Testis (tissue), 2 donors: ENCODE measurements at regions not wholly inside any gene's neighbourhood (a gene's known extent, or its start where the extent isn't known, plus 50 kb on each side); places are given as distances from the start of the nearest gene placed in this dataset.
"Not testable (repeated sequence)": the region's sequence is repeated elsewhere in the genome, so short reads cannot be mapped to it uniquely, and the experiment has no call there.

Experiments
- DNase-seq: peaks from one replicate; pipeline ENCODE4 v3.0.0-alpha.2; 2019
- H3K27ac ChIP-seq, 2 donors: fragments of 200-600 bp; sonication (generic); one replicate each; pipeline ENCODE4 v1.5.1; 2019
- H3K27me3 ChIP-seq: fragments of 200-600 bp; sonication (generic); one replicate; pipeline ENCODE4 v1.5.1; 2019
- H3K36me3 ChIP-seq: fragments of 200-600 bp; sonication (generic); one replicate; pipeline ENCODE4 v1.5.1; 2017; ENCODE audit warnings: low read depth; ENCODE audit errors: missing control alignments
- H3K4me1 ChIP-seq: fragments of 200-600 bp; sonication (generic); one replicate; pipeline ENCODE4 v1.5.1; 2019
- H3K4me3 ChIP-seq, 2 donors: fragments of 200-600 bp; sonication (generic); one replicate each; pipeline ENCODE4 v1.5.1; 2017 to 2019
- H3K9me3 ChIP-seq: fragments of 200-600 bp; sonication (generic); one replicate; pipeline ENCODE4 v1.5.1; 2017
- POLR2A ChIP-seq: fragments of 450-650 bp; IDR thresholded peaks from one replicate; pipeline ENCODE4 v1.6.1; 2017; ENCODE audit warnings: antibody characterized with exemption, mild to moderate bottlenecking, moderate library complexity
- WGBS, 2 donors: methylation state at CpG; one replicate each; pipeline ENCODE4 v1.1.5; 2018; 5-methylcytosine and 5-hydroxymethylcytosine counted together
- intact Hi-C: fragments of 100-400 bp; cut with DNase I; formaldehyde crosslinking; loops from one replicate; pipeline ENCODE4 v1.15.1; 2023; ENCODE audit warnings: low total_unique reads
- TF ChIP-seq, protein P1 (sequence below), 3 experiments: fragments of 450-650 bp in 2 of 3; fragments of 200-600 bp in 1 of 3; sonication (generic) in 1 of 3; IDR thresholded peaks; one replicate each; pipeline ENCODE4 v1.5.1; 2016 to 2019; ENCODE audit warnings: antibody characterized with exemption in 3 of 3, mild to moderate bottlenecking in 2 of 3, moderate library complexity in 1 of 3

DNA sequence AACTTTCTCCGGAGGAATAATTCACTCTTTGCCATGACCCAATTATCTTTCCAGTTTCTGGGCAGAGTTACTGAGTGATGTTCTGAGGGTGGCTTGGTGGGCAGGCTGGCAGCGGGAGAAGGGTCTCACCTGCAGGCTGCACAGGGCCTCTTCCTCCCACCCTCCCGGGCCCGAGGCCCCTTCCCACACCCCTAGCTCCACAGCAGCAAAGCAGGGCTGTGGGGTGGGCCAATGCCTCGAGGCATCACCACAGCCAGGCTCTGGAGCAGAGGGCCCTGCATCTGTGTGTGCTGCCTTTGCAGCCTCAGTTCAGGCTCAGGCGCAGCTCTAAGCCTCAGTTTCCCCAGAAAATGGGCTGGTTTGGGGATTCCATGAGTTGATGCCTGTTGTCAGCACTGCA is 120.2 kb upstream of the FOXD4L5 start:
- no peak for TF ChIP-seq POLR2A
- TF ChIP-seq, protein P1, sequence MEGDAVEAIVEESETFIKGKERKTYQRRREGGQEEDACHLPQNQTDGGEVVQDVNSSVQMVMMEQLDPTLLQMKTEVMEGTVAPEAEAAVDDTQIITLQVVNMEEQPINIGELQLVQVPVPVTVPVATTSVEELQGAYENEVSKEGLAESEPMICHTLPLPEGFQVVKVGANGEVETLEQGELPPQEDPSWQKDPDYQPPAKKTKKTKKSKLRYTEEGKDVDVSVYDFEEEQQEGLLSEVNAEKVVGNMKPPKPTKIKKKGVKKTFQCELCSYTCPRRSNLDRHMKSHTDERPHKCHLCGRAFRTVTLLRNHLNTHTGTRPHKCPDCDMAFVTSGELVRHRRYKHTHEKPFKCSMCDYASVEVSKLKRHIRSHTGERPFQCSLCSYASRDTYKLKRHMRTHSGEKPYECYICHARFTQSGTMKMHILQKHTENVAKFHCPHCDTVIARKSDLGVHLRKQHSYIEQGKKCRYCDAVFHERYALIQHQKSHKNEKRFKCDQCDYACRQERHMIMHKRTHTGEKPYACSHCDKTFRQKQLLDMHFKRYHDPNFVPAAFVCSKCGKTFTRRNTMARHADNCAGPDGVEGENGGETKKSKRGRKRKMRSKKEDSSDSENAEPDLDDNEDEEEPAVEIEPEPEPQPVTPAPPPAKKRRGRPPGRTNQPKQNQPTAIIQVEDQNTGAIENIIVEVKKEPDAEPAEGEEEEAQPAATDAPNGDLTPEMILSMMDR (IDR thresholded peaks at IDR 0.05): no peak
- intact Hi-C loops: no loop called here
- Histone ChIP-seq H3K36me3 (no peaks in the 10 kb centered on the region), H3K27ac (no peak overlapping the region), H3K4me3 (no peak overlapping the region), H3K9me3 (no peaks in the 10 kb centered on the region), H3K4me1 (no peaks in the 10 kb centered on the region), H3K27me3 (no peaks in the 10 kb centered on the region)
- 73 to 76% methylated on average over 2 to 6 of the region's 6 CpGs for WGBS, 2 donors
- no peak for DNase-seq

DNA sequence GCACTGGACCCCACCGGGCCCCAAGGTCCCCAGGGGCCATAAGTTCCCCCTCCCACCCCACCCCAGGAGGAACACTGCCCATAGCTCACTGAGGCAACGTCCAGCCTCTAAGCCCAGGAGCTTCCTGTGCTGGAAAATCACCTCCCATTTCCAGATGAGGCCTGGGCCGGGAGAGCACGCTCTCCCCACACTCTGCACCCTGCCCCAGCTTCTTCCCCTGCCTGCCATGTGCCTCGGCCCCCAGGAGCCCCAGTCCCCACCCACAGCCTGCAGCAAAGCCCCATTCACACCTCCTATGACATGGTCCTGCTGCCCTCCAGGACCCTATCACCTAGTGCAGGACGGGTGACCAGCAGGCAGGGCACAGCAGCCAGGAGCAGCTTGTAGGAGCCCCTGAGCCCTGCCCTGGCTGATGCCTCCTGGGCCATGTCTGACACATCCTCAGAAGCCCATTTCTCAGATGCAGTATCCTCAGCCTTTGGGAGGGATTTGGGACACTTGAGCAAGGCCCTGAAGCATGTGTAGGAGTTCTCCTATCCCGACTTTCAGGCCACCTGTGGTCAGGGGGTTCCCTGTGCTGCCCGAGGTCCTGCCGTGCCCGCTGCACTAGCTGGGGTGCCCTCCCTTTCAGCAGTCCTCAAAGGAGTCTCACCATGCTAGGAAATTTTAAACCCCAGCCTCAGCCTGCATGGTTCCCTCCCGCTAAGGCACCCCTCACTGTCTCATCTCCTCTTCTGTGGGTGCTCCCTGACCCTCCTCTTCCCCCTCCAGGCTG is 119.4 kb upstream of the FOXD4L5 start:
- Histone ChIP-seq H3K4me3 (no peak overlapping the region), H3K27ac (no peak overlapping the region), H3K27me3 (no peaks in the 10 kb centered on the region), H3K4me1 (no peaks in the 10 kb centered on the region), H3K36me3 (no peaks in the 10 kb centered on the region), H3K9me3 (no peaks in the 10 kb centered on the region)
- TF ChIP-seq, protein P1 (IDR thresholded peaks at IDR 0.05): no peak
- intact Hi-C loops: no loop called here
- 72 to 83% methylated on average over 5 to 11 of the region's 11 CpGs for WGBS, 2 donors
- DNase-seq: no peak

DNA sequence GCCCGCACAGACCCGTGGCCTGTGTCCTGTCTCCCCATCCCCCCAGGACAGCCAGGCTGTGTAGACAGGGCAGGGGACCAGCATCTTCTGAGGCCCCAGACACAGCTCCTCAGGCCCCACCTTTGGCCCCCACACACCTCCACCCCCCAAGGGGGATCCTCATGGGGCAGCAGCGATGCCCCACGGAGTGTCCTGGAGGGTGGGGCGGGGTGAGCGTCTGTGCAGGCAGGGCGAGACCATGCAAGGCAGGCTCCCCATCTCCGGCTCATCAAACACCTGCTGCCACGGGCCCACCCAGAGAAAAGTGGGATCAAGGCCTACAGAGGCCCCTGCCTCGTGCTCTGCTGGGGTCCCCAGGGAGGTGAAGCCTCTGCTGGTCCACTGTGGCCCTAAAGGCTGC is 118.7 kb upstream of the FOXD4L5 start:
- Histone ChIP-seq H3K36me3 (no peaks in the 10 kb centered on the region), H3K9me3 (no peaks in the 10 kb centered on the region), H3K4me1 (no peaks in the 10 kb centered on the region), H3K4me3 (no peak overlapping the region), H3K27me3 (no peaks in the 10 kb centered on the region), H3K27ac (no peak overlapping the region)
- DNase-seq: no peak
- no peak for TF ChIP-seq POLR2A
- TF ChIP-seq, protein P1 (IDR thresholded peaks at IDR 0.05): no peak
- 78% methylated on average over 10 of the region's 10 CpGs; no CpG with 5 or more reads in 1 of the 2 donors for WGBS, 2 donors
- intact Hi-C loops: no loop called here

DNA sequence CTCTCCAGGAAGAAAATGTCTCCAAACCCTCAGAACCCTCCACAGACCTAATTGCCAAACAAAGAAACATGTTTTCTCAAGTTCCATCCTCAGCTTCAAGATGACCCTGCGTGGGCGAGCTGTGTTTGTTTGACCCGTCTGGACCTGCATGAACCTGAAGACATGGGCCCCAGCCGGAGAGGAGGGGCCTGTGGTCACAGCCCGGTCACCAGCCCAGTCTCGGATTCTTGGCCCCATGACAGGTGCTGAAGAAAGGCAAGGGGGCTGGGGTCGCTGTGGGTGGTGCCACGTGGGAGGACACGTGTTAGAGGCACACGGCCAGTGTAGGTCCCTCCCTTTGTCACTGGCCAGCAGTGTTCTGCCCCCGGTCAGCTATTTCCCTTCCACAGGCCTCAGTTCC is 118.1 kb upstream of the FOXD4L5 start:
- H3K27ac ChIP-seq, H3K36me3 ChIP-seq, H3K9me3 ChIP-seq, DNase-seq, H3K4me1 ChIP-seq, H3K27me3 ChIP-seq, H3K4me3 ChIP-seq, intact Hi-C loops: not testable (repeated sequence)
- WGBS, 2 donors: 89 to 91% methylated on average over 3 to 11 of the region's 11 CpGs

DNA sequence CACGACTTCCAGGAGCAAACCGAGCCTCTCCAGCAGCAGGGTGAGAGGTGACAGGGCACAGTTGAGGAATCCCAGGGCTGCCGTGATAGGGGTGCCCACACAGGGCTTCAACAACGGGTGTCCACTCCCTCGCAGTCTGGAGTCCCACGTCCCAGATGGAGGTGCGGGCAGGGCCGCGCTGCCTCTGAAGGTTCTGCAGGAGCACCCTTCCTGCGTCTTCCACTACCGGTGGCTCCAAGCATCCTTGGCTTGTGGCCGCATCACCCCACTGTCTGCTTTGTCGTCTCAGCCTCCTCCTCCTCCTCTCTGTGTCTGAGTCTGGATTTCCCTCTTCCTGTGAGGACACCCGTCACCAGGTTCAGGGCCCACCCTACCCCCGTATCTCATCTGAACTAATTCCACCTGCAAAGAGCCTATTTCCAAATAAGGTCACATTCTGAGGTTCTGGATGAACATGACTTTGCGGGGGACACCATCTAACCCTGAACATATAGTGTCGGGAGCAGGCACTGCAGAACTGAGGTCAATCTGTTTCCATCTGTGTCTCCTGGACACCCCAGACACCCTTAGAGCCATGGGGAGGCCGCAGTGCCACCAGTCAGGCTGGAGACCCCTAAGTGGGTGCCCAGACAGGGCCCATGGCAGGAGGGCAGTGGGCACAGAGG is 117.3 kb upstream of the FOXD4L5 start:
- DNase-seq, H3K9me3 ChIP-seq, H3K27ac ChIP-seq, H3K27me3 ChIP-seq, H3K36me3 ChIP-seq, H3K4me3 ChIP-seq, intact Hi-C loops, H3K4me1 ChIP-seq: not testable (repeated sequence)
- 87 to 92% methylated on average over 15 to 16 of the region's 18 CpGs for WGBS, 2 donors

DNA sequence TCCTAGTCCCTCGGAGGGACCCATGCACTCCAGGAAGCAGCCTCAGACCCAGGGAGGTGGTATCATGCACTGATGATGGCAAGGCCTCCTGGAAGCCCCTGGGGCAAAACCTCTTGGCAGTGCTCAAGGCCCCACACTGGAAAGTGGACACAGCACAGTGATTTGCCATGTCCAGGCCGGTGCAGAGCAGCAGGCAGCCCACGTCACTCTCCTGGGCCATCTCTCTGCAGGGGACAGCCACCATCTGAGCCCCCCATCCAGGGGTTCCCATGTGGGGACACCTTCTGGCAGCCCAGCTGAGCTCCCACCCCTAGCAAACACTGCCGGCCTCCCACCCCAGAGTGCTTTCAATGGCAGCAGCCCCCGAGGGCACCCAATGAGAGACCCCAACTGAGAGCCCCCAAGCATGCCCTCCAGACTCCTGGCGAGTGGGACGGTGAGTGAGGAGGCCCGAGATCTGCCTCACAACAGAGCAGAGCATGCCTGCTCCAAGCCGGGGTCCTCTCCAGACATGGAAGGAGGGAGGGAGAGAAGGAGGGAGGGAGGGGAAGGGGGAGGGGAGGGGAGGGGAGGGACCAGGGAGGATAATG is 116.5 kb upstream of the FOXD4L5 start:
- H3K4me3 ChIP-seq, DNase-seq, H3K4me1 ChIP-seq, H3K36me3 ChIP-seq, intact Hi-C loops, H3K9me3 ChIP-seq, H3K27ac ChIP-seq, H3K27me3 ChIP-seq: not testable (repeated sequence)
- 84 to 91% methylated on average over 5 to 7 of the region's 9 CpGs for WGBS, 2 donors
